SK-N-SH (cell line): ENCODE measurements at regions not wholly inside any gene's neighbourhood (a gene's known extent, or its start where the extent isn't known, plus 50 kb on each side); places are given as distances from the start of the nearest gene placed in this dataset.

Experiments
- CTCF ChIP-seq: fragments of 200-600 bp; sonication (generic); IDR thresholded peaks from 2 replicates; pipeline ENCODE4 v1.6.1; 2017; ENCODE audit warnings: antibody characterized with exemption, mild to moderate bottlenecking, moderate library complexity
- EZH2phosphoT487 ChIP-seq: fragments of 200-600 bp; sonication (generic); IDR thresholded peaks from 2 replicates; pipeline ENCODE4 v1.6.1; 2017; ENCODE audit warnings: low read depth, mixed run types, mild to moderate bottlenecking, antibody characterized with exemption, moderate library complexity, borderline replicate concordance
- IRF3 ChIP-seq: fragments of 150-350 bp; IDR thresholded peaks from 2 replicates; pipeline ENCODE4 v1.6.1; 2016; ENCODE audit warnings: mild to moderate bottlenecking, low read depth, low read length

- no peak for TF ChIP-seq IRF3
- TF ChIP-seq EZH2phosphoT487 = no peak
- no peak for TF ChIP-seq CTCF
Observed at GRCh38 chr15:97653896-97654295, 306.6 kb upstream of the ARRDC4 start.
